ENCODE measurements at regions not wholly inside any gene's neighbourhood (a gene's known extent, or its start where the extent isn't known, plus 50 kb on each side); places are given as distances from the start of the nearest gene placed in this dataset.

DNA sequence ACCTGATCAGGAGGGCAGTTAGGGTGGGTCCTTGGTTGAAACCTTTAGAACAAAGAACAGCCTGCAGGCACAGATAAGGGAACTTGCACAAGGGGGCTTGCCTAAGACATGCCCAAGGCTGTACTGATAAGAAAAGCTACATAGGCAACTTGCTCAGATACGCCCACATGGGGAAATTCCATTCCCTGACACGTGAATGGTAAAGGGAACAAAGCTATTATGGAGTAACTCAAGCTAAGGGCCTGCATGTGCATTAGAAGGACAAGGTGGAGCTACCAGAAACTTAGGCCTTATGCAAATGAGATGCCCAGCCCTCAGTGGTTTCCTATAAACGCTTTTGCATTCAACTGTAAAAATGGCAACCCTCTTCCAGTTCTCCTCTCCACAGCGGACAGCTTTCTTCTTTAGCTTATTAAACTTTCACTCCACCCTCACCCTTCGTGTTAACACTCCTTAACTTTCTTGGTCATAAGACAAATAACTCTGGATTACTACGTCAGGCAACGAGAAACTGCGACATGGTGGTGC, 1192.1 kb upstream of the CELF2 start:
- TF ChIP-seq POLR2A (IDR thresholded peaks at IDR 0.05) (no peak), CTCF (IDR thresholded peaks at IDR 0.05) (no peak)
